Activated CD8-positive, alpha-beta memory T cell treated with anti-CD3 and anti-CD28 coated beads, Interleukin-2, amount 10 ng/mL, durations not matched to agents 7 days and 5 days (primary cell): ENCODE measurements at regions not wholly inside any gene's neighbourhood (a gene's known extent, or its start where the extent isn't known, plus 50 kb on each side); places are given as distances from the start of the nearest gene placed in this dataset.

Experiments
- ATAC-seq: fragments of 150-1000 bp; cut with Tn5 transposase; one replicate; pipeline ENCODE4 v1.10.0; 2021; ENCODE audit warnings: moderate library complexity
- CTCF ChIA-PET: fragments of 350-600 bp; sonication (Branson Sonifier 250); formaldehyde crosslinking; loops from one replicate; lab custom pipeline; 2021; ENCODE audit warnings: antibody characterized with exemption; lab: Charles Lee
- DNase-seq: peaks from one replicate; pipeline ENCODE4 v3.0.0-alpha.2; 2020
- H3K27ac Mint-ChIP-seq: one replicate; pipeline ENCODE4 v1.8.0; 2021; ENCODE audit warnings: mild to moderate bottlenecking, mixed read lengths
- H3K27me3 Mint-ChIP-seq: one replicate; pipeline ENCODE4 v1.8.0; 2021; ENCODE audit warnings: mixed read lengths
- H3K36me3 Mint-ChIP-seq: one replicate; pipeline ENCODE4 v1.8.0; 2021; ENCODE audit warnings: mild to moderate bottlenecking, mixed read lengths
- H3K4me1 Mint-ChIP-seq: one replicate; pipeline ENCODE4 v1.8.0; 2021; ENCODE audit warnings: mixed read lengths
- H3K4me3 Mint-ChIP-seq: one replicate; pipeline ENCODE4 v1.8.0; 2021; ENCODE audit warnings: mild to moderate bottlenecking, moderate library complexity, mixed read lengths
- H3K9me3 Mint-ChIP-seq: one replicate; pipeline ENCODE4 v1.8.0; 2022; ENCODE audit warnings: low read depth, mixed read lengths

DNA sequence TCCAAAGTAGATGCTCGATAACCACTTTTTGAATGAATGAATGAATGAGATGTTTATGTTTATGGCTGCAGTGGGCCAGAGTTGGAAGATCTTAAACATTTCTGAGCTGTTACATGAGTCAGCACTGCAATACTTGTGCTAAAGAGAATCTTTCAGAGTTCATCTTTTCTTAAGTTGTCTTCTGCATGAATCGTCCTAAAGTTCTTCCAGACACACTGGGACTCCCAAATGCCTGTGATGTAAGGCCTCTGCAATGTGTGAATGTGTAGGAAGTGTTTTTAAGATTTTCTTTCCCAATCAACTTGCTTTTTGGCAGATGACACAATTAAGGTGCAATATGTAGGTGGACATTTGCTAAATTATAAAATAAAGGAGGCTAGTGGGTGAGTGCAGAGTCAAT lies 50.3 kb upstream of the TRIM9 start:
- peaks cover 3% of the 10 kb centered on the region for H3K9me3 Mint-ChIP-seq
- CTCF ChIA-PET = no interaction called here

GRCh38 chr14:51147183-51147582 lies 52.3 kb upstream of the TRIM9 start:
- Mint-ChIP-seq H3K4me1 (no peaks in the 10 kb centered on the region), H3K36me3 (no peaks in the 10 kb centered on the region), H3K9me3 (peaks cover 3% of the 10 kb centered on the region), H3K4me3 (no peak overlapping the region), H3K27ac (no peak overlapping the region), H3K27me3 (peaks cover 6% of the 10 kb centered on the region)
- CTCF ChIA-PET = no interaction called here
- DNase-seq = no peak
- ATAC-seq = no peak

More for the DNA sequence above, 50.3 kb upstream of the TRIM9 start:
- no peak for DNase-seq
- no peak for ATAC-seq
- Mint-ChIP-seq H3K4me3 (no peak overlapping the region), H3K36me3 (no peaks in the 10 kb centered on the region), H3K27ac (no peak overlapping the region), H3K27me3 (peaks cover 3% of the 10 kb centered on the region), H3K4me1 (no peaks in the 10 kb centered on the region)

- no peaks in the 10 kb centered on the region for H3K36me3 Mint-ChIP-seq
- CTCF ChIA-PET = no interaction called here
- peaks cover 4% of the 10 kb centered on the region for H3K27me3 Mint-ChIP-seq
- DNase-seq (no peak), ATAC-seq (no peak)
- H3K4me3 Mint-ChIP-seq = no peak overlapping the region
- no peaks in the 10 kb centered on the region for H3K9me3 Mint-ChIP-seq
- no peaks in the 10 kb centered on the region for H3K4me1 Mint-ChIP-seq
- no peak overlapping the region for H3K27ac Mint-ChIP-seq
Observed at GRCh38 chr14:51155326-51155725, 60.4 kb upstream of the TRIM9 start.

DNA sequence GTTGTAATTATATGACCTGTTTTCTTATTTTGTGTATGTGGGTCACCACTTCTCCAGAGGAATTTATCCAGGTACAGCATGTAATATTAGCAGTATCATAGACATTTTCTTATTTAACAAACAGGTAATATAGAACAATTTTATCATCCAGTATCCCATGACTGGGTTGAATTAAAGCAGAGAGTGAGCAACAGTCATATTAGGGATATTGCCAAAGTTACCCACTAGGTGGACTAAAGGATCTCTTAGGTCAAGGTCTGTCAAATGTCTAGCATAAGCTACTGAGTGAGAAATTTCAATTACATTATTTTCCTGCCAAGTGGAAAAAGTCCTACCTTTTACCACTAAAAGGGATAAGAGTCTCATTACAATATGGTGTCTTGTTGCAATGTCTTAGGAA lies 62.1 kb upstream of the TRIM9 start:
- Mint-ChIP-seq H3K4me3 (no peak overlapping the region), H3K9me3 (no peaks in the 10 kb centered on the region), H3K27me3 (no peaks in the 10 kb centered on the region), H3K4me1 (no peaks in the 10 kb centered on the region), H3K27ac (no peak overlapping the region), H3K36me3 (no peaks in the 10 kb centered on the region)
- CTCF ChIA-PET = interaction anchor here (1.8 kb wide), 1 partner anchor 622 kb away, joined by 4 read pairs; no protein-coding TSS in a partner anchor
- DNase-seq (no peak), ATAC-seq (no peak)

GRCh38 chr14:51160871-51161270 lies 66.0 kb upstream of the TRIM9 start:
- Mint-ChIP-seq H3K4me1 (no peaks in the 10 kb centered on the region), H3K9me3 (no peaks in the 10 kb centered on the region), H3K27me3 (no peaks in the 10 kb centered on the region), H3K36me3 (no peaks in the 10 kb centered on the region), H3K4me3 (no peak overlapping the region), H3K27ac (no peak overlapping the region)
- CTCF ChIA-PET = no interaction called here
- DNase-seq (no peak), ATAC-seq (no peak)

GRCh38 chr14:51165415-51165814 lies 70.5 kb upstream of the TRIM9 start:
- Mint-ChIP-seq H3K9me3 (no peaks in the 10 kb centered on the region), H3K27ac (no peak overlapping the region), H3K27me3 (no peaks in the 10 kb centered on the region), H3K4me1 (peaks cover 4% of the 10 kb centered on the region), H3K36me3 (no peaks in the 10 kb centered on the region), H3K4me3 (no peak overlapping the region)
- DNase-seq (no peak), ATAC-seq (no peak)
- CTCF ChIA-PET = no interaction called here

- no peak for DNase-seq
- ATAC-seq = no peak
- CTCF ChIA-PET = no interaction called here
- Mint-ChIP-seq H3K27me3 (no peaks in the 10 kb centered on the region), H3K4me3 (no peak overlapping the region), H3K4me1 (peaks cover 4% of the 10 kb centered on the region), H3K9me3 (no peaks in the 10 kb centered on the region), H3K36me3 (no peaks in the 10 kb centered on the region), H3K27ac (no peak overlapping the region)
Observed at GRCh38 chr14:51167587-51168214, 72.3 kb upstream of the TMX1 start.

DNA sequence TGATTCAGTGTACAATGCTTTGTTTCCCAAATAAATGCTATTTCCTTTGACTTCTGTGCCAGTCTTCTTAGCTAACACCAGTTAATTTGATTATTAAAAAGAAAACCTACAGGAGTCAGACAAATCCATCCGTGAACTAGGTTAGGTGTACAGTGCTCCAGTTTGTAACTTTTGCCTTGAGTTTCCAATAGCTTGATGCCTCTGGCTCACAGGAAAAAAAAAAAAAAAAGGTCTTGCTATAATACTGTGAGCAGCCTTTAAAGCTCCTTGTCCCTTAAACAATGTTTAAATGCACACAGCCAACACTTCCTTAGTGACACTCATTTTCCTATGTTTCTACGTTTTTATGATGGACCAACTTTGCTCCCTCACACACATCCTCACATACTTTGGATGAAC lies 71.8 kb upstream of the TMX1 start:
- Mint-ChIP-seq H3K4me3 (no peak overlapping the region), H3K4me1 (peaks cover 4% of the 10 kb centered on the region), H3K27me3 (no peaks in the 10 kb centered on the region), H3K27ac (no peak overlapping the region), H3K9me3 (no peaks in the 10 kb centered on the region), H3K36me3 (no peaks in the 10 kb centered on the region)
- no peak for ATAC-seq
- CTCF ChIA-PET = no interaction called here
- DNase-seq = no peak

GRCh38 chr14:51173863-51174262 lies 66.2 kb upstream of the TMX1 start:
- no peaks in the 10 kb centered on the region for H3K4me1 Mint-ChIP-seq

DNA sequence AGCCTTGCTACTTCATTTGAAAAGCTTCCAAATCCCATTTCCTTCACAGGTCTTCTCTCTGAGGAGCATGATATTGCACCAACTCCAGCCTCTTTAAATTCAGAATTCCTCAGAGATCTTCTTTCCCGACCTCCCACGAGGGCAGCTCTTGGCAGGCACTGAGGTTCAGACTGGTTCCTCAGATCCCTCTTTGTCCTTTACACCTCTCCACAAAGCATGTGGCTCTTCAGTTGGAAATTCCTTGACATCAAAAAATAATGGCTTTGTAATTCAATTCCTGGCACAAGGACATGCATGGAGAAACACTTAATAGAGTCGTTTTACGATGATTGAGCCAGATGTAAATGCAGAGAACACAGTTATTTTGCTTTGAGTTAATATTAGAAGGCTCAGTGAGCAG lies 63.2 kb upstream of the TMX1 start:
- H3K4me3 Mint-ChIP-seq = no peak overlapping the region
- no peak for ATAC-seq
- H3K9me3 Mint-ChIP-seq = no peaks in the 10 kb centered on the region
- H3K27ac Mint-ChIP-seq = no peak overlapping the region
- no peaks in the 10 kb centered on the region for H3K36me3 Mint-ChIP-seq
- H3K27me3 Mint-ChIP-seq = peaks cover 10% of the 10 kb centered on the region
- no peak for DNase-seq
- no peaks in the 10 kb centered on the region for H3K4me1 Mint-ChIP-seq
- CTCF ChIA-PET = no interaction called here

More at GRCh38 chr14:51173863-51174262, 66.2 kb upstream of the TMX1 start:
- Mint-ChIP-seq H3K36me3 (no peaks in the 10 kb centered on the region), H3K9me3 (no peaks in the 10 kb centered on the region), H3K4me3 (no peak overlapping the region), H3K27ac (no peak overlapping the region), H3K27me3 (peaks cover 3% of the 10 kb centered on the region)
- DNase-seq = no peak
- no peak for ATAC-seq
- CTCF ChIA-PET = no interaction called here

GRCh38 chr14:51180577-51180976 lies 59.5 kb upstream of the TMX1 start:
- no peak for ATAC-seq
- Mint-ChIP-seq H3K4me3 (no peak overlapping the region), H3K9me3 (no peaks in the 10 kb centered on the region), H3K4me1 (no peaks in the 10 kb centered on the region), H3K36me3 (no peaks in the 10 kb centered on the region), H3K27ac (no peak overlapping the region), H3K27me3 (peaks cover 9% of the 10 kb centered on the region)
- no peak for DNase-seq
- CTCF ChIA-PET = no interaction called here

DNA sequence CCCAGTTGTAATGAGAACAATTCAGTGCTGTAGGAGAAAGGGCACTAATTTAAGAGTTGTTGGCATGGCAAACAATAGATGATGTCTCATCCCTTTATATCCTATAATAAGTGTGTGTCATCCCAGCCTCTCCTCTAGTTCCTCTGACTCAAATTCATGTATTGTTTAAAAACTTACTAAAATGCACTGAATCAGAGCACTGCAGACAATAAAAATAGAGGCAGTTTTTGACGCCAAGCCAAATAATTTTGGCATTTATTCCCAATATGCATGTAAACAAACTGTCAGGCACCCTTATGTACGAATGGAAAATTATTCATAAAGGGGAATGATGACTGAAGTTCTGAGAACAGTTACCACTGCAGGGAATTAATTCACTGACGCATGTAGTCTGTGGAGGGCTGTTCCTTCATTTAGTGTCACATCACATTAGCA lies 57.9 kb upstream of the TMX1 start:
- Mint-ChIP-seq H3K9me3 (no peaks in the 10 kb centered on the region), H3K36me3 (no peaks in the 10 kb centered on the region)

DNA sequence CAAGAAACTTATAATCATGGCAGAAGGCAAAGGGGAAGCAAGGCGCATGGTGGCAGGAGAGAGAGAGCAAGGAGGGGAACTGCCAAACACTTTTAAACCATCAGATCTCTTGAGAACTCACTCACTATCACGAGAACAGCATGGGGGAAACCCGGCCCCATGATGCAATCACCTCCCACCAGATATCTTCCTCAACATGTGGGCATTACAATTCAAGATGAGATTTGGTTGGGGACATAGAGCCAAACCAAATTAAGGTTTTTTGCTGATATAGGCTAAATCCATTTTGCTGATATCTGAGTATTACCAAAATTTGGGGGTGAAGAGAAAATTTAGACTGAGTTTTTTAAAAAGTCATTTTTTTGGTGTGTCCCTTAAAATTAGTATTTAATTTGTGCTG lies 54.9 kb upstream of the TMX1 start:
- Mint-ChIP-seq H3K27ac (no peak overlapping the region), H3K36me3 (no peaks in the 10 kb centered on the region), H3K4me3 (no peak overlapping the region), H3K9me3 (no peaks in the 10 kb centered on the region), H3K4me1 (no peaks in the 10 kb centered on the region), H3K27me3 (peaks cover 4% of the 10 kb centered on the region)
- CTCF ChIA-PET = no interaction called here
- ATAC-seq (no peak), DNase-seq (no peak)

More for the DNA sequence above, 57.9 kb upstream of the TMX1 start:
- CTCF ChIA-PET = no interaction called here
- no peak overlapping the region for H3K4me3 Mint-ChIP-seq
- H3K27ac Mint-ChIP-seq = no peak overlapping the region
- H3K4me1 Mint-ChIP-seq = no peaks in the 10 kb centered on the region
- no peak for ATAC-seq
- H3K27me3 Mint-ChIP-seq = peaks cover 8% of the 10 kb centered on the region
- DNase-seq = no peak

- CTCF ChIA-PET = no interaction called here
- ATAC-seq (no peak), DNase-seq (no peak)
- Mint-ChIP-seq H3K4me3 (no peak overlapping the region), H3K4me1 (no peaks in the 10 kb centered on the region), H3K36me3 (no peaks in the 10 kb centered on the region), H3K27me3 (peaks cover 3% of the 10 kb centered on the region), H3K27ac (no peak overlapping the region), H3K9me3 (no peaks in the 10 kb centered on the region)
Observed at GRCh38 chr14:51185754-51186153, 54.3 kb upstream of the TMX1 start.
